ENCODE measurements at regions not wholly inside any gene's neighbourhood (a gene's known extent, or its start where the extent isn't known, plus 50 kb on each side); places are given as distances from the start of the nearest gene placed in this dataset.

DNA sequence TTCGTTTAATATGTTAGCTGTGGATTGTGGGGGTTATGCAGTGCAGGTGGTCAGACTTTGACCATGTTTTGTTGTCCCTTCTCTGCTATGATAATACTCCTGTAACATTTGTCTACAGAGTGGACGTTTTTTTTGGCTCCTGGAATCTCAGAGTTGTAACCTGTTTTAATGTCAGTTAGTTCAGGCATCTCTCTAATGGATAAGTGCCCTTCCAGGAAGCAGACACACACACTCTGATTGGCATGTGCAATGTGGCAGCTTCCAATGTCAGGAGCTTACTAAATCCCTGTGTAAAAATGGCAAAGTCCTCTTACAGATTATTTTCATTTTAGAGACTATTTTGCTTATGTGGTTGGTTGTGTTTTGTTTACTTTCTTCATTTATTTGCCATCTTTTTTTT, 222.2 kb upstream of the ARPP21 start:
- Histone ChIP-seq H3K36me3 (ENCODE audit: low read depth) (no peaks in the 10 kb centered on the region), H3K4me1 (replicated peaks; ENCODE audit: insufficient read depth) (no peaks in the 10 kb centered on the region), H3K9me2 (ENCODE audit: insufficient read depth) (no peaks in the 10 kb centered on the region), H3K9me3 (ENCODE audit: insufficient read depth, low read depth) (no peaks in the 10 kb centered on the region), H3K27ac (no peak overlapping the region), H4K20me1 (ENCODE audit: insufficient read depth) (no peaks in the 10 kb centered on the region), H3F3A (ENCODE audit: insufficient read depth, low read depth) (no peaks in the 10 kb centered on the region), H2AFZ (no peak overlapping the region), H3K4me2 (no peak overlapping the region), H3K27me3 (ENCODE audit: insufficient read depth, low read depth) (no peaks in the 10 kb centered on the region), H3K4me3 (no peak overlapping the region), H3K79me2 (ENCODE audit: low read depth) (no peaks in the 10 kb centered on the region)
- no TSS peak for BruUV-seq (replicated peaks)
- no peak for DNase-seq
- intact Hi-C loops (cut with micrococcal nuclease; ENCODE audit: unreplicated experiment), result no loop called here
- CTCF ChIA-PET, result no interaction called here
- POLR2A ChIA-PET (ENCODE audit: unreplicated experiment), result no interaction called here
- TF ChIP-seq EZH2 (IDR thresholded peaks at IDR 0.05; ENCODE audit: low read depth) (no peak), CTCF (conservative IDR thresholded peaks at IDR 0.05) (no peak)

DNA sequence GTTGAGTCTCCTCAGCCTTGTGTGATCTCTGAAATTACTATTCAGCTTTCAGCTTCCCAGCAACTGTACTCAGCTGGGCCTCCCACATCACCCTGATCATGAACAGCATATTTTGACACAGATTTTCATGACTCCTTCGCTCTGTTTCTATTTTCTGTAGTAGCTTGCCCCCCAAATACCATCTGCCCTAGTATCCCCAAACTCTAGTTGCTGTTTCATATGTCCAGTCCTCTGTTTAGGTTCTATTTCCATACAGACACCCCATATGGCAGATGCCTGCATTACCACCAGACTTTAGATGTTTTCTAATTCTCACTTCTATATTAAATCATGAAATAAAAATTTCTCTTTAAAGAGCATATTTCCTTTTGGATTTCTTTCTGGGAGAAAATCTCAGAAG, 217.2 kb upstream of the ARPP21 start:
- Histone ChIP-seq H3K27me3 (ENCODE audit: insufficient read depth, low read depth) (no peaks in the 10 kb centered on the region), H4K20me1 (ENCODE audit: insufficient read depth) (no peaks in the 10 kb centered on the region), H3K9me2 (ENCODE audit: insufficient read depth) (no peaks in the 10 kb centered on the region), H3F3A (ENCODE audit: insufficient read depth, low read depth) (no peaks in the 10 kb centered on the region), H3K9me3 (ENCODE audit: insufficient read depth, low read depth) (no peaks in the 10 kb centered on the region), H3K36me3 (ENCODE audit: low read depth) (no peaks in the 10 kb centered on the region), H3K27ac (no peak overlapping the region), H3K4me3 (no peak overlapping the region), H3K4me2 (no peak overlapping the region), H2AFZ (no peak overlapping the region), H3K4me1 (replicated peaks; ENCODE audit: insufficient read depth) (no peaks in the 10 kb centered on the region), H3K79me2 (ENCODE audit: low read depth) (no peaks in the 10 kb centered on the region)
- ChIA-PET POLR2A (ENCODE audit: unreplicated experiment) (no interaction called here), CTCF (no interaction called here)
- TF ChIP-seq EZH2 (IDR thresholded peaks at IDR 0.05; ENCODE audit: low read depth) (no peak), CTCF (conservative IDR thresholded peaks at IDR 0.05) (no peak)
- intact Hi-C loops (cut with micrococcal nuclease; ENCODE audit: unreplicated experiment), result no loop called here
- BruUV-seq (replicated peaks), result no TSS peak
- no peak for DNase-seq

- TF ChIP-seq CTCF (conservative IDR thresholded peaks at IDR 0.05) (no peak), EZH2 (IDR thresholded peaks at IDR 0.05; ENCODE audit: low read depth) (no peak)
- no peak overlapping the region for H3K27ac ChIP-seq
- CTCF ChIA-PET, result no interaction called here
- no peaks in the 10 kb centered on the region for H3K9me2 ChIP-seq (ENCODE audit: insufficient read depth)
- DNase-seq, result no peak
- no peak overlapping the region for H2AFZ ChIP-seq
- intact Hi-C loops (cut with micrococcal nuclease; ENCODE audit: unreplicated experiment), result no loop called here
- no peaks in the 10 kb centered on the region for H3K36me3 ChIP-seq (ENCODE audit: low read depth)
- POLR2A ChIA-PET (ENCODE audit: unreplicated experiment), result no interaction called here
- H3K79me2 ChIP-seq (ENCODE audit: low read depth), result no peaks in the 10 kb centered on the region
- no peaks in the 10 kb centered on the region for H4K20me1 ChIP-seq (ENCODE audit: insufficient read depth)
- BruUV-seq (replicated peaks), result no TSS peak
- no peaks in the 10 kb centered on the region for H3F3A ChIP-seq (ENCODE audit: insufficient read depth, low read depth)
- H3K4me1 ChIP-seq (replicated peaks; ENCODE audit: insufficient read depth), result no peaks in the 10 kb centered on the region
- H3K9me3 ChIP-seq (ENCODE audit: insufficient read depth, low read depth), result no peaks in the 10 kb centered on the region
- H3K4me2 ChIP-seq, result no peak overlapping the region
- H3K4me3 ChIP-seq, result no peak overlapping the region
- no peaks in the 10 kb centered on the region for H3K27me3 ChIP-seq (ENCODE audit: insufficient read depth, low read depth)
Observed at GRCh38 chr3:35422836-35423601, 216.3 kb upstream of the ARPP21 start.
